GM18505 (cell line): ENCODE measurements at regions not wholly inside any gene's neighbourhood (a gene's known extent, or its start where the extent isn't known, plus 50 kb on each side); places are given as distances from the start of the nearest gene placed in this dataset.
"Not testable (repeated sequence)": the region's sequence is repeated elsewhere in the genome, so short reads cannot be mapped to it uniquely, and the experiment has no call there.

Experiments used
- ATAC-seq: cut with Tn5 transposase; IDR thresholded peaks from one replicate; pipeline ENCODE4 v1.9.1; 2021; ENCODE audit not compliant: unreplicated experiment
- POLR2A ChIP-seq: IDR thresholded peaks from 4 replicates; pipeline ENCODE4 v1.6.1; 2011; ENCODE audit warnings: borderline replicate concordance; ENCODE audit not compliant: insufficient read depth, insufficient read length; ENCODE audit errors: extremely low read depth

DNA sequence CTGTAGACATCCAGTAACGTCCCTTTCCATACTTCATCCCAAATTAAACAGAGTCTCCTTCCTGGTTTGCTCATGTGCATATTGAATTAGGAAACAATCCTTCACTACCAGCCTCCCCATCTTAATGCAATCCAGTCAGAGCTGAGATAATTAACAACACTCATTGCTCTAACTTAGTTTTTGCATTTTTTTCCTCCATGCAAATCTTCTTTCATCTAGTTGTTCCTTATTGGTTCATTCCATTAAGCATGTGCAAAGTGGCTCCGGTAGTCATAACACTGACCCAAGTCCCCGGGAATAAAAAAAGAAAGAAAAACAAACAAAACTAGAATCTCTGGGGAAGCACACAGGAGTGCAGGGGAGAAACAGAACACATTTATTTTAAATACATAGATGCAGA is 1176.1 kb downstream of the GATA3 start:
- TF ChIP-seq POLR2A: no peak
- ATAC-seq: no peak

- TF ChIP-seq POLR2A: no peak
- ATAC-seq: no peak
These were observed 1179.7 kb downstream of the GATA3 start for GRCh38 chr10:9234191-9234590.

DNA sequence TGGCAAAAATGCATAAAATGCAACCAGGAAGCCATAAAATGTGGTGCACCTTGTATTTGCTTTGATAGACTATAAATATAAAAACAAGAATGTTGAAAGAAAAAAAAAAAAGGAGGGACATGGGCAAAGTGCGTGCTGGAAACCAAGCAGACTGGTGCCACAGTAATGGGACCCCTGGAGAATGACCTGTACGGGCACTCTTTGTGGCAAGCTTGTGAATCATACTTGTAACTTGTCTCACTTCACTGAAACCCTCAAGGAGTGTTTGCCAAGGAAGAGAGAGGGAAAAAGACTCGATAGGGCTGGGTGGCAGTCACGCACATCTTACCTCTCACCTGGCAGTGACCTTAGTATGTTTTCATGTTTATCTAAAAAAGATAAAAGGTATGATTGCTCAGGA is 1183.6 kb downstream of the GATA3 start:
- no peak for TF ChIP-seq POLR2A
- ATAC-seq: no peak

GRCh38 chr10:9239298-9239697 is 1184.8 kb downstream of the GATA3 start:
- ATAC-seq: no peak
- TF ChIP-seq POLR2A: no peak

DNA sequence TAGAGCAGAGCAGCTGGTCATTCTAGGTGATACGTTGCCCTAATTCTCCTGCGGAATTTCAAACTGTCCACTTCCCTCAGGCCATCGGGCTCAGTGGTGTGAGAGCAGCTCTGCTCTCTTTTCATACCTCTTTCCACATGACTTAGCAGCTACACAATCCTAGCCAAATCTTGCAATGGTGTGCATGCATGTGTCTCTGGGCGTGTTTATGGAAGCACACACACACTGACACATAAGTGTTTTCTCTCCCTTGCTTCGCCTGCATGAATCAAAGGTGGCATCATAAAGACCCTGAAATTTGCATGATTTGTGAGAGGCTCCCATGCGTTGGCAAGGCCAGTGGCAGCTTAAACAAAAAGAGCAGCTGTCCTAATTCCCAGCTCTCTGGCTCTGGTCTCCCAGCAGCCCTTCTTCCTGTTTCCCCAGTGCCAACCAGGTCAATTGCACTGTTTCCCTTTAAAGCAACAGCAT is 1189.5 kb downstream of the GATA3 start:
- no peak for TF ChIP-seq POLR2A

GRCh38 chr10:9244864-9245263 is 1190.4 kb downstream of the GATA3 start:
- TF ChIP-seq POLR2A: no peak
- ATAC-seq: no peak

More for the DNA sequence above, 1189.5 kb downstream of the GATA3 start:
- ATAC-seq: no peak

DNA sequence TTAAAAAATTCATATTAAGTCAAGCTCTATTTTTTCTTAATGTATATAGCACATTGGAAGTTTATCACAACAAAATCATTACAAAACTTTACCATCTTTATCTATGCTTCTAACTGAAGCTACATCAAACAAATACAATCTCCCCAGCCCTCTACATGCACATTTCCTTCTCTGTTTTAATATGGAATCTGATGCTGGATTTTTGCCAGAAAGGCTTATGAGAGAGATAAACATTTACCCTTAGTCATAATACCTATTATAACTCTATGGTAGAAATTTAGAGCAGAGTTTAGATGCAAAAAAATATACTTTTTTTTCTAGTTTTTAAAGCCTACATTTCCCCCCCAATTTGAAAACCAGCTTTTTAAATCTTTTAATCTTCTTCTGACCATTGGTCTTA is 1198.6 kb downstream of the GATA3 start:
- ATAC-seq: no peak
- TF ChIP-seq POLR2A: no peak

DNA sequence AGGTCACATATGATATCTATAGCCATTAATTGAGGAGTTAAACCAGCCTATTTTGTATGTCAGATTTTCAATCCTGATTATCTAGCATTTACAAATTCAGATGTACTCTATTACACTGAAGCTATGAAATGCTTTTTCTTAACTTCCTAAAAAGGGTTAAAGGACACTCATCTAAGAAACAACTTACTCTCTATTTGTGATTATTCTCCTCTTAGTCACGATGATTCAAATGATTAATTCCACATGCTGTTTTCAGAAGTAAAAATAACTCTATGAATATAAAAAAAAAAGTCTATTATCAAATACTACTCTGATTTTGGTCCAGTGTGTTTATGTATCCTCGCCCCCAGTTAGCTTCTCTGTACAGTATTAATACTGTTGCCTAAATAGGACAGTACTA is 1199.9 kb downstream of the GATA3 start:
- ATAC-seq: no peak
- TF ChIP-seq POLR2A: no peak

DNA sequence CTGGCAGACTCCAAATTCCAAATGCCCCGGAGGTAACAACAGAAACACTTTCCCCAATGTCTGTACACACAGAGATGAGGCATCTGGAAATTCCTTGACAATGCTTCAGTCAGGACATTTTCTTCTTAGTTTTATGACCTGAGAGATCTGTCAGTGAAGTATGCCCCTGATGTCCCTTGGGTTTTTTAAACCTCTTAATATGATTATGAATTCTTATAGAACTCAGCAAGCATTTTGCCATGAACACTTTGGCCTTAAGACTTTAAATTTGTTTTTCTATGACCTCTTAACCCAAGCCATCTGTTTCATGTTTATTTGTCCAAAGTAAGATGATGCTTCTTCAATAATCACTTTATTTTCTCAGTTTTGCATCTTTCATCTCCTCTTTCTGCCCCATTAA is 1206.2 kb downstream of the GATA3 start:
- no peak for TF ChIP-seq POLR2A
- no peak for ATAC-seq

DNA sequence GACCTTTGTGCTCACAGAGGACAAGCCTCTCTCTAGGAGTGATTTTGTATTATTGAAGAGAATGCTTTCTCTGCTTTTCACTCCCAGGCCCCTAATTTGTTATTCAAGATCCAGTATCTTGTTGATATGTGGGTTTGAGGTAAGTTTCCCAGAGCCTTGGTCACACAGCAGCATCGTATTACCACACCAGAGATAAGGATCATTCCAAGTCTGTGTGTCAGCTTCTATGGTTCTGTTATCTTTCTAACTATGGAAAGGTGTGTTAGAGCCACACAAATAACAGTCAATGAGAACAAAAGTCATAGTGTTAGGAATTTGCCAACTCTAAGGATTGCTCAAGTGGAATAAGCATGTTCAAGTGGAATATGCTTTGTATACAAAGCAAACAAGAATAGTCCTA is 1208.3 kb downstream of the GATA3 start:
- no peak for ATAC-seq
- TF ChIP-seq POLR2A: no peak

DNA sequence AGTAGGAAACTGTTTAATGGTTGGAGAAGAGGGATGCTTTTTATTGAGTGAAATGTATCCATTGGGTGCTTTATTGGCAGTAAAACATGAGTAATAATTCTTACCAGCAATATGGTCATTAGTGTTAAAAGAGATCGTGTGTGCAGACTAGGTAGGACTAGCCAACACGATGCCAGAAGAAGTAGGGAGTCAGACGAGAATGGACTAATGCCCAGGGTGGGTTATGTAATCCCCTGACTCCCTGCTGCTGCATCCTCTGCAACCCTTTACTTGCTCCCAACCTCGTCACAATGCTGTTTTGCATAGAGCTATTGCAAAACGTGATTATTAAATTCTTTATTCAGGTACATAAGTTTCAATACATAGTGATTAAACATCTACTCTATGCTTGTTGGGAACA is 1213.7 kb downstream of the GATA3 start:
- no peak for TF ChIP-seq POLR2A
- no peak for ATAC-seq

GRCh38 chr10:9273126-9273833 is 1218.8 kb downstream of the GATA3 start:
- ATAC-seq: not testable (repeated sequence)

DNA sequence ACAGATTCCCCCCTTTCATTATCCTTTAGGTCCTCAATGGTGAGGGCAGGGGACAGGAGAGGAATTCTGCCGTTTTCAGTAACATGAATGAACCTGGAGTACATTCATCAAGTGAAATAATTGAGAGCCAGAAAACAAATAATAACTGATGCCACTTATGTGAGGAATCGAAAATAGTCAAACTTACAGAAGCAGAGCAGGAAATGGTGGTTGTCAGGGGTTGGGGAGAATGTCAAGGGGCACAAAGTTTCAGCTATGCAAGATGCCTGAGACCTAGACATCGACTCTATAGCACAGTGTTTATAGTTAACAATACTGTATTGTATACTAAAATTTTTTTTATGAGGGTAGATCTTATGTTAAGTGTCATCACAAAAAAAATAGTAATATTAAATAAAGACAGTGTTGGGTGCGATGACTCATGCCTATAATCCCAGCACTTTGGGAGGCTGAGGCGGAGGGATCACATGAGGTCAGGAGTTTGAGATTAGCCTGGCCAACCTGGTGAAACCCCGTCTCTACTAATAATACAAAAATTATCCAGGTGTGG is 1219.8 kb downstream of the GATA3 start:
- no peak for ATAC-seq
- no peak for TF ChIP-seq POLR2A

DNA sequence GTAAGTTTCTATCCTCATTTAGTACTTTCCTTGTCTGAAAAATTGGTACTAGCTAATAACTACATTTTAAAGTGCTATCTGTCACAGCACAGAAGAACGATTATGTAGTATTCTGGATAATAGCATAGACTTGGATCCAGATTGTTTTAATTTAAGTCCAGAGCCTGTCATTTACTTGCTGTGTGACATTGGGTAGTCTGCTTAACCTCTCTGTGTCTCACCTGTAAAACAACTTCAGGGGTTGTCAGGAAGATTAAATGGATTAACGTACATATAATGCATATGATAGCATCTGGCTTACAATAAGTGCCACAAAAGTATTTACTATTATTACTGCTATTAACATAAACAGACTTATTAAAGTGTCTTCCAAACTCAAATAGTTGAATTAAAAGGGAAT is 1221.4 kb downstream of the GATA3 start:
- ATAC-seq: no peak

More for the DNA sequence above, 1221.4 kb downstream of the GATA3 start:
- no peak for TF ChIP-seq POLR2A
